Loucy (cell line): ENCODE measurements at regions not wholly inside any gene's neighbourhood (a gene's known extent, or its start where the extent isn't known, plus 50 kb on each side); places are given as distances from the start of the nearest gene placed in this dataset.

Experiments
- EZH2phosphoT487 ChIP-seq: fragments of 200-600 bp; IDR thresholded peaks from 2 replicates; pipeline ENCODE4 v1.6.1; 2018; ENCODE audit warnings: antibody characterized with exemption, mild to moderate bottlenecking, moderate library complexity, borderline replicate concordance
- TF ChIP-seq, protein P1 (sequence below): fragments of 200-600 bp; sonication (generic); conservative IDR thresholded peaks from 2 replicates; pipeline ENCODE4 v1.5.1; 2014; ENCODE audit warnings: mild to moderate bottlenecking, antibody characterized with exemption, low read length

DNA sequence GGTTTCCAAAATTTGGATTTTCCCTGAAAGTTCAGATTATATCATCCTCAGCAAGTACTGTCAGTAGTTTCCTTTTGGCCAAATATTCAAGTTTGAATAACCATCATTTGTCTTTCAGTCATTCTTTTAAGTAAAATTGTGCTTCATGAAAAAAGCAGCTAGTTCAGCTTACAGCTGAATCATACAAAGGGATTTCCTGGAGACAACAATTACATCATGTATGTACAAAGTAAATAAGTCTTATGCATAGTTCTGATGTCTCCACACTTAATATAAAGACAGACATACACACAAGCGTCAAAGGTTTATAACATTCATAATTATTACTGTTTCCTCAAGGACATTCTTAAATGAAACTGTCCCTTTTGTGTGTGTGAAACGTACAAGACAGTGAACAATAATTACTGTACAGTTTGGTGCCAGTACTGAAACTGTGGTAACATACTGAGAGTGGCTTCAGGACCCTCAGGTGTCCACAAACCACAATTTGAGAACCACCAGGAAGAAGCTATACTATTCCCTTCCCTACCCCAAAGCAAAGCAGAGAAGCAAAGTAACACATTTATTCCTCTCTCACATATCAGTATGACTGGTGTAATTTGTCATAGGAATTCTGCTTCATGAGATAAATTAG, 746.6 kb downstream of the TAF11L14 start:
- TF ChIP-seq, protein P1, sequence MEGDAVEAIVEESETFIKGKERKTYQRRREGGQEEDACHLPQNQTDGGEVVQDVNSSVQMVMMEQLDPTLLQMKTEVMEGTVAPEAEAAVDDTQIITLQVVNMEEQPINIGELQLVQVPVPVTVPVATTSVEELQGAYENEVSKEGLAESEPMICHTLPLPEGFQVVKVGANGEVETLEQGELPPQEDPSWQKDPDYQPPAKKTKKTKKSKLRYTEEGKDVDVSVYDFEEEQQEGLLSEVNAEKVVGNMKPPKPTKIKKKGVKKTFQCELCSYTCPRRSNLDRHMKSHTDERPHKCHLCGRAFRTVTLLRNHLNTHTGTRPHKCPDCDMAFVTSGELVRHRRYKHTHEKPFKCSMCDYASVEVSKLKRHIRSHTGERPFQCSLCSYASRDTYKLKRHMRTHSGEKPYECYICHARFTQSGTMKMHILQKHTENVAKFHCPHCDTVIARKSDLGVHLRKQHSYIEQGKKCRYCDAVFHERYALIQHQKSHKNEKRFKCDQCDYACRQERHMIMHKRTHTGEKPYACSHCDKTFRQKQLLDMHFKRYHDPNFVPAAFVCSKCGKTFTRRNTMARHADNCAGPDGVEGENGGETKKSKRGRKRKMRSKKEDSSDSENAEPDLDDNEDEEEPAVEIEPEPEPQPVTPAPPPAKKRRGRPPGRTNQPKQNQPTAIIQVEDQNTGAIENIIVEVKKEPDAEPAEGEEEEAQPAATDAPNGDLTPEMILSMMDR = no peak
- TF ChIP-seq EZH2phosphoT487 = no peak
